H9 (cell line): ENCODE measurements at regions not wholly inside any gene's neighbourhood (a gene's known extent, or its start where the extent isn't known, plus 50 kb on each side); places are given as distances from the start of the nearest gene placed in this dataset.

Experiments
- DNase-seq: peaks from one replicate; pipeline ENCODE4 v3.0.0-alpha.2; 2017
- H2AFZ ChIP-seq: one replicate; pipeline ENCODE4 v1.6.1; 2013; ENCODE audit warnings: mild to moderate bottlenecking, low read length, control low read depth, moderate library complexity
- H2AK5ac ChIP-seq: 2 replicates; pipeline ENCODE4 v1.6.1; 2013; ENCODE audit warnings: low read length, control low read depth, mixed read lengths; ENCODE audit not compliant: insufficient read length
- H2BK120ac ChIP-seq: one replicate; pipeline ENCODE4 v1.6.1; 2013; ENCODE audit warnings: low read depth, mild to moderate bottlenecking, low read length, control low read depth, inconsistent platforms; ENCODE audit not compliant: poor library complexity, severe bottlenecking
- H2BK12ac ChIP-seq: 2 replicates; pipeline ENCODE4 v1.6.1; 2013; ENCODE audit warnings: low read length, control low read depth, mixed read lengths, low read depth; ENCODE audit not compliant: insufficient read length
- H2BK15ac ChIP-seq: 2 replicates; pipeline ENCODE4 v1.6.1; 2013; ENCODE audit warnings: low read depth, low read length, control low read depth
- H2BK20ac ChIP-seq: one replicate; pipeline ENCODE4 v1.6.1; 2013; ENCODE audit warnings: low read depth, mild to moderate bottlenecking, low read length, control low read depth, inconsistent platforms; ENCODE audit not compliant: poor library complexity, severe bottlenecking
- H2BK5ac ChIP-seq: 2 replicates; pipeline ENCODE4 v1.6.1; 2013; ENCODE audit warnings: low read length, control low read depth, mixed read lengths; ENCODE audit not compliant: insufficient read length
- H3K14ac ChIP-seq: 2 replicates; pipeline ENCODE4 v1.6.1; 2013; ENCODE audit warnings: low read length, control low read depth; ENCODE audit not compliant: insufficient read depth
- H3K18ac ChIP-seq: 2 replicates; pipeline ENCODE4 v1.6.1; 2013; ENCODE audit warnings: low read depth, mild to moderate bottlenecking, mixed read lengths, low read length, control low read depth; ENCODE audit not compliant: insufficient read length
- H3K23ac ChIP-seq: 2 replicates; pipeline ENCODE4 v1.6.1; 2013; ENCODE audit warnings: low read length, control low read depth, mixed read lengths, low read depth; ENCODE audit not compliant: insufficient read length
- H3K23me2 ChIP-seq: 2 replicates; pipeline ENCODE4 v1.6.1; 2013; ENCODE audit warnings: low read depth, mild to moderate bottlenecking, mixed read lengths, low read length, control low read depth; ENCODE audit not compliant: insufficient read length, poor library complexity, severe bottlenecking
- H3K27ac ChIP-seq: 2 replicates; pipeline ENCODE4 v1.5.1; 2013; ENCODE audit warnings: low read length, control low read depth, mixed read lengths, low read depth; ENCODE audit not compliant: insufficient read length
- H3K27me3 ChIP-seq: 2 replicates; pipeline ENCODE4 v1.6.1; 2013; ENCODE audit warnings: low read length, control low read depth, inconsistent platforms; ENCODE audit not compliant: insufficient read depth
- H3K4ac ChIP-seq: 2 replicates; pipeline ENCODE4 v1.6.1; 2013; ENCODE audit warnings: low read depth, mild to moderate bottlenecking, control low read depth, inconsistent platforms, low read length, moderate library complexity
- H3K4me1 ChIP-seq: 2 replicates; pipeline ENCODE4 v1.6.1; 2013; ENCODE audit warnings: low read length, control low read depth, inconsistent platforms; ENCODE audit not compliant: insufficient read depth
- H3K4me2 ChIP-seq: 2 replicates; pipeline ENCODE4 v1.6.1; 2013; ENCODE audit warnings: low read length, control low read depth, mixed read lengths; ENCODE audit not compliant: insufficient read length, insufficient read depth
- H3K56ac ChIP-seq: 2 replicates; pipeline ENCODE4 v1.6.1; 2013; ENCODE audit warnings: low read depth, mild to moderate bottlenecking, mixed read lengths, low read length, control low read depth; ENCODE audit not compliant: insufficient read length
- H3K79me1 ChIP-seq: 2 replicates; pipeline ENCODE4 v1.6.1; 2013; ENCODE audit warnings: low read depth, mild to moderate bottlenecking, moderate library complexity, low read length, control low read depth, inconsistent platforms; ENCODE audit not compliant: insufficient read depth, poor library complexity, severe bottlenecking
- H3K79me2 ChIP-seq: 2 replicates; pipeline ENCODE4 v1.6.1; 2013; ENCODE audit warnings: low read length, control low read depth, inconsistent platforms; ENCODE audit not compliant: insufficient read depth
- H3K9ac ChIP-seq: 2 replicates; pipeline ENCODE4 v1.6.1; 2013; ENCODE audit warnings: low read length, control low read depth, mixed read lengths; ENCODE audit not compliant: insufficient read length; ENCODE audit errors: extremely low read depth
- H3K9me3 ChIP-seq: one replicate; pipeline ENCODE4 v1.6.1; 2013; ENCODE audit warnings: low read depth, low read length, inconsistent platforms; ENCODE audit not compliant: control insufficient read depth
- H3T11ph ChIP-seq: one replicate; pipeline ENCODE4 v1.6.1; 2013; ENCODE audit warnings: mild to moderate bottlenecking, low read length, control low read depth, inconsistent platforms
- H4K20me1 ChIP-seq: one replicate; pipeline ENCODE4 v1.6.1; 2013; ENCODE audit not compliant: control insufficient read depth, insufficient read length, insufficient read depth
- H4K5ac ChIP-seq: 2 replicates; pipeline ENCODE4 v1.6.1; 2013; ENCODE audit warnings: low read depth, mild to moderate bottlenecking, mixed read lengths, low read length, control low read depth; ENCODE audit not compliant: insufficient read length
- H4K8ac ChIP-seq: replicated peaks from 2 replicates; pipeline ENCODE4 v1.6.1; 2013; ENCODE audit warnings: low read length, control low read depth, mixed read lengths, low read depth; ENCODE audit not compliant: insufficient read length
- H4K91ac ChIP-seq: 2 replicates; pipeline ENCODE4 v1.6.1; 2013; ENCODE audit warnings: low read depth, mild to moderate bottlenecking, moderate library complexity, mixed read lengths, low read length, control low read depth; ENCODE audit not compliant: insufficient read length
- H3K27ac Mint-ChIP-seq, 3 experiments: 2 replicates in 2 of 3; 3 replicates in 1 of 3; pipeline ENCODE4 v1.8.0; 2020 to 2021; ENCODE audit warnings: mixed read lengths in 3 of 3, mild to moderate bottlenecking in 1 of 3, moderate library complexity in 1 of 3
- H3K27me3 Mint-ChIP-seq: 2 replicates; pipeline ENCODE4 v1.8.0; 2021; ENCODE audit warnings: low read depth, mild to moderate bottlenecking, moderate library complexity, mixed read lengths
- H3K36me3 Mint-ChIP-seq, 3 experiments: 2 replicates in 2 of 3; 3 replicates in 1 of 3; pipeline ENCODE4 v1.8.0; 2020 to 2021; ENCODE audit warnings: low read depth in 3 of 3, mixed read lengths in 3 of 3; ENCODE audit not compliant: insufficient read depth in 1 of 3
- H3K4me1 Mint-ChIP-seq, 2 experiments: 2 replicates each; pipeline ENCODE4 v1.8.0; 2020; ENCODE audit warnings: mixed read lengths in 2 of 2
- H3K4me3 Mint-ChIP-seq, 2 experiments: 2 replicates in 1 of 2; 3 replicates in 1 of 2; pipeline ENCODE4 v1.8.0; 2020 to 2021; ENCODE audit warnings: mild to moderate bottlenecking in 2 of 2, mixed read lengths in 2 of 2, moderate library complexity in 1 of 2
- H3K9me3 Mint-ChIP-seq, 2 experiments: 2 replicates in 1 of 2; 3 replicates in 1 of 2; pipeline ENCODE4 v1.8.0; 2020; ENCODE audit warnings: mild to moderate bottlenecking in 2 of 2, mixed read lengths in 2 of 2, moderate library complexity in 1 of 2
- WGBS: extraction: QIAGEN DNeasy Blood & Tissue Kit; methylation state at CpG from one replicate; pipeline ENCODE4 v1.1.7; 2013; ENCODE audit warnings: missing lambda C conversion rate, low lambda C conversion rate, mixed read lengths; ENCODE audit not compliant: insufficient read length; ENCODE audit errors: extremely low coverage; 5-methylcytosine and 5-hydroxymethylcytosine counted together
- TF ChIP-seq, protein P1 (sequence below): fragments of 200-600 bp; sonication (generic); conservative IDR thresholded peaks from 3 replicates; pipeline ENCODE4 v1.8.0; 2021; ENCODE audit warnings: antibody characterized with exemption, mild to moderate bottlenecking

DNA sequence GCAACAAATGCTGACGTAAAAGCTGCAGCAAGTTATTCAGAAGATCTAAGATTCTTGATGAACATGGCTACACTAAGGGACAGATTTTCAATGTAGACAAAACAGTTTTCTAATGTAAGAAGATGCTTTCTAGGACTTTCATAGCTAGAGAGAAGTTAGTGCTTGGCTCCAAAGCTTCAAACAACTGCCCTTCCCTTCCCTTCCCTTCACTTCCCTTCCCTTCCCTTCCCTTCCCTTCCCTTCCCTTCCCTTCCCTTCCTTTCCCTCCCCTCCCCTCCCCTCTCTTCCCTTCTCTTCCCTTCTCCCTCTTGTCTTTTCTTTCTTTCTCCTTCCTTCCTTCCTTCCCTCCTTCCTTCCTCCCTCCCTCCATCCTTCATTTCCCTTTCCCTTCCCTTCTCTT is 365.3 kb upstream of the ADGRL4 start:
- Histone ChIP-seq H2AFZ (no peak overlapping the region), H3K23me2 (no peaks in the 10 kb centered on the region), H3K4ac (no peak overlapping the region), H3T11ph (no peak overlapping the region), H4K20me1 (no peaks in the 10 kb centered on the region), H3K14ac (no peak overlapping the region), H4K5ac (no peak overlapping the region), H3K79me2 (no peaks in the 10 kb centered on the region), H3K9ac (no peak overlapping the region), H3K79me1 (no peaks in the 10 kb centered on the region), H2BK120ac (no peak overlapping the region), H4K91ac (no peak overlapping the region), H4K8ac (no peak overlapping the region), H3K4me2 (no peak overlapping the region), H3K18ac (no peak overlapping the region), H2AK5ac (no peak overlapping the region), H2BK15ac (no peak overlapping the region), H3K27ac (no peak overlapping the region), H2BK12ac (no peak overlapping the region), H3K56ac (no peak overlapping the region), H3K4me1 (no peaks in the 10 kb centered on the region), H2BK20ac (no peak overlapping the region), H3K9me3 (no peaks in the 10 kb centered on the region), H2BK5ac (no peak overlapping the region), H3K23ac (no peak overlapping the region), H3K27me3 (no peaks in the 10 kb centered on the region)
- Mint-ChIP-seq H3K27me3 (no peaks in the 10 kb centered on the region), H3K4me1 (peaks cover 17 to 21% of the 10 kb centered on the region in 2 experiments), H3K27ac (no peak overlapping the region; a peak in 1 of 7 replicates), H3K4me3 (no peak overlapping the region), H3K36me3 (no peaks in the 10 kb centered on the region; a peak in 2 of 7 replicates), H3K9me3 (no peaks in the 10 kb centered on the region)
- no peak for DNase-seq
- no CpG with 5 or more reads among the region's 1 CpG for WGBS
- TF ChIP-seq, protein P1, sequence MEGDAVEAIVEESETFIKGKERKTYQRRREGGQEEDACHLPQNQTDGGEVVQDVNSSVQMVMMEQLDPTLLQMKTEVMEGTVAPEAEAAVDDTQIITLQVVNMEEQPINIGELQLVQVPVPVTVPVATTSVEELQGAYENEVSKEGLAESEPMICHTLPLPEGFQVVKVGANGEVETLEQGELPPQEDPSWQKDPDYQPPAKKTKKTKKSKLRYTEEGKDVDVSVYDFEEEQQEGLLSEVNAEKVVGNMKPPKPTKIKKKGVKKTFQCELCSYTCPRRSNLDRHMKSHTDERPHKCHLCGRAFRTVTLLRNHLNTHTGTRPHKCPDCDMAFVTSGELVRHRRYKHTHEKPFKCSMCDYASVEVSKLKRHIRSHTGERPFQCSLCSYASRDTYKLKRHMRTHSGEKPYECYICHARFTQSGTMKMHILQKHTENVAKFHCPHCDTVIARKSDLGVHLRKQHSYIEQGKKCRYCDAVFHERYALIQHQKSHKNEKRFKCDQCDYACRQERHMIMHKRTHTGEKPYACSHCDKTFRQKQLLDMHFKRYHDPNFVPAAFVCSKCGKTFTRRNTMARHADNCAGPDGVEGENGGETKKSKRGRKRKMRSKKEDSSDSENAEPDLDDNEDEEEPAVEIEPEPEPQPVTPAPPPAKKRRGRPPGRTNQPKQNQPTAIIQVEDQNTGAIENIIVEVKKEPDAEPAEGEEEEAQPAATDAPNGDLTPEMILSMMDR = no peak
